ENCODE measurements at regions not wholly inside any gene's neighbourhood (a gene's known extent, or its start where the extent isn't known, plus 50 kb on each side); places are given as distances from the start of the nearest gene placed in this dataset.
"Not testable (repeated sequence)": the region's sequence is repeated elsewhere in the genome, so short reads cannot be mapped to it uniquely, and the experiment has no call there.

DNA sequence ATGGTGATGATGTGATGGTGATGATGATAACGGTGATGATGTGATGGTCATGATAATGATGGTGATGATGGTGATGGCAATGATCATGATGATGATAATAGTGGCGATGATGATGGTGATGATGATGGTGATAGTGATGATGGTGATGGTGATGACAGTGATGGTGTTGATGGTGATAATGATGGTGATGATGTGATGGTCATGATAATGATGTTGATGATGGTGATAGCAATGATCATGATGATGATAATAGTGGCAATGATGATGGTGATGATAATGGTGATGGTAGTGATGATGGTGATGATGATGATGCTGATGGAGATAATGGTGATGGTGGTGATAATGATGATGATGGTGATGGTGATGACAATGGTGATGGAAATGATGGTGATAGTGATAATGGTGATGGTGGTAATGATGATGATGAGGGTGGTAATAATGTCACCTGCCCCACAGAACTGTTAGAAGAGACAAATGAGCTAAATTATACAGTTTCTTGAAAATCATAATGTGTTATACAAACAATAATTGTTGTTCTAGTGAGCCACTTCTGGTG lies 289.9 kb downstream of the ASMT start:
- DNase-seq (no peak), ATAC-seq (ENCODE audit: low FRiP score) (no peak)
- Histone ChIP-seq H3K27ac (ENCODE audit: low read depth in 1 of 2, low read length in 2 of 2) (no peak overlapping the region), H3K27me3 (ENCODE audit: control insufficient read depth in 1 of 2, insufficient read depth in 2 of 2, low read length in 1 of 2) (no peaks in the 10 kb centered on the region), H3K4me1 (ENCODE audit: control insufficient read depth in 1 of 2, insufficient read depth in 2 of 2, low read length in 2 of 2) (no peaks in the 10 kb centered on the region), H3K9me3 (ENCODE audit: control insufficient read depth, low read length) (peaks cover 7% of the 10 kb centered on the region), H3K4me3 (ENCODE audit: low read length in 2 of 2) (no peak overlapping the region), H3K36me3 (ENCODE audit: control insufficient read depth in 1 of 2, insufficient read depth in 2 of 2, low read length in 1 of 2) (no peaks in the 10 kb centered on the region)
- WGBS, 2 donors: 96 to 97% methylated on average over 2 of the region's 2 CpGs
- intact Hi-C loops (cut with DNase I): no loop called here

- H3K27ac ChIP-seq (ENCODE audit: low read depth in 1 of 2, low read length in 2 of 2): no peak overlapping the region
- no peaks in the 10 kb centered on the region for H3K27me3 ChIP-seq (ENCODE audit: control insufficient read depth in 1 of 2, insufficient read depth in 2 of 2, low read length in 1 of 2)
- peaks cover 7% of the 10 kb centered on the region for H3K9me3 ChIP-seq (ENCODE audit: control insufficient read depth, low read length)
- no peaks in the 10 kb centered on the region for H3K4me1 ChIP-seq (ENCODE audit: control insufficient read depth in 1 of 2, insufficient read depth in 2 of 2, low read length in 2 of 2)
- intact Hi-C loops (cut with DNase I): no loop called here
- ATAC-seq (ENCODE audit: low FRiP score) (no peak), DNase-seq (no peak)
- no peak overlapping the region for H3K4me3 ChIP-seq (ENCODE audit: low read length in 2 of 2)
- no peaks in the 10 kb centered on the region for H3K36me3 ChIP-seq (ENCODE audit: control insufficient read depth in 1 of 2, insufficient read depth in 2 of 2, low read length in 1 of 2)
These were observed 291.2 kb downstream of the ASMT start for GRCh38 chrX:1906028-1906427.

GRCh38 chrX:1908996-1909395 lies 294.1 kb downstream of the ASMT start:
- H3K27ac ChIP-seq (ENCODE audit: low read depth in 1 of 2, low read length in 2 of 2); H3K4me3 ChIP-seq (ENCODE audit: low read length in 2 of 2); H3K27me3 ChIP-seq (ENCODE audit: control insufficient read depth in 1 of 2, insufficient read depth in 2 of 2, low read length in 1 of 2); H3K4me1 ChIP-seq (ENCODE audit: control insufficient read depth in 1 of 2, insufficient read depth in 2 of 2, low read length in 2 of 2); H3K36me3 ChIP-seq (ENCODE audit: control insufficient read depth in 1 of 2, insufficient read depth in 2 of 2, low read length in 1 of 2); DNase-seq; H3K9me3 ChIP-seq (ENCODE audit: control insufficient read depth, low read length); ATAC-seq (ENCODE audit: low FRiP score); intact Hi-C loops (cut with DNase I): not testable (repeated sequence)
- WGBS, 2 donors: 94 to 95% methylated on average over 12 of the region's 12 CpGs

DNA sequence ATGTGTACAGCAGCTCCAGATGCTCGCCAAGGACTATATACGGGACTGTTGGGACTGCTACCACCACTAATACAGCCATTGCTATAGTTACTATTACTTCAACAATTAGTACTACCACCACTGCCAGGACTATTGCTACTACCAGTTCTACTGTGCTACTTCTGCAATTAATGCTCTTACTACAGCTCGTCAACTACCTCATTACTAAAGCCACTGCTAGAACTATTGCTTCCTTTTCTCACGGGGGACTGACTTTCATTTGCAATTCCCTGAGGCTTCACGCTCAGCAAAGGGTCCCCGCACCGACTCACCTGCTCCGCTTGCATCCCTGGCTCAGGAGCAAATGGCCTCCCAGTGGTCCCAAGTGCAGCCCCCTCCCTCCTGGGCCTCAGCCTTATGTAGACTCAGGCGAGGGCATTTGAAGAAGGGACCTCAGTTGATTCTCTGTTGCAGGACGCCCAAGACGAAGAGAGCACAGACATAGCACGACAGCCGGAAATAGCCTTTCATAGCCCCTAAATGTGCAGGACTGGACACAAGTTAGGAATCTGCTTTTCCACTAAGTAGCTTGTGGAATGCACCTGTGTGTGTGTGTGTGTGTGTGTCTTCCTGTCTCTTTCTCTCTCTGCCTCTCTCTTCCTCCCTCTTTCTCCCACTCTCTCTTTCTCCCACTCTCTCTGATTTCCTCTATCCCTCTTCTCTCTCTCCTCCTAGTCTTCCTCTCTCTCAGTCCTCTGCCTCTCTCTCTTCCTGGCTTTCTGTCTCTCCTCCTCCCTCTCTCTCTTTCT lies 294.8 kb downstream of the ASMT start:
- intact Hi-C loops (cut with DNase I): no loop called here
- WGBS, 2 donors: 43 to 56% methylated on average over 13 of the region's 13 CpGs
- Histone ChIP-seq H3K4me3 (ENCODE audit: low read length in 2 of 2) (no peak overlapping the region), H3K36me3 (ENCODE audit: control insufficient read depth in 1 of 2, insufficient read depth in 2 of 2, low read length in 1 of 2) (no peaks in the 10 kb centered on the region), H3K4me1 (ENCODE audit: control insufficient read depth in 1 of 2, insufficient read depth in 2 of 2, low read length in 2 of 2) (no peaks in the 10 kb centered on the region), H3K27me3 (ENCODE audit: control insufficient read depth in 1 of 2, insufficient read depth in 2 of 2, low read length in 1 of 2) (no peaks in the 10 kb centered on the region), H3K9me3 (ENCODE audit: control insufficient read depth, low read length) (peaks cover 3% of the 10 kb centered on the region), H3K27ac (ENCODE audit: low read depth in 1 of 2, low read length in 2 of 2) (no peak overlapping the region)
- no peak for ATAC-seq (ENCODE audit: low FRiP score)
- DNase-seq: no peak

GRCh38 chrX:1910207-1910470 lies 295.3 kb downstream of the ASMT start:
- ATAC-seq (ENCODE audit: low FRiP score) (no peak), DNase-seq (no peak)
- Histone ChIP-seq H3K9me3 (ENCODE audit: control insufficient read depth, low read length) (peaks cover 2% of the 10 kb centered on the region), H3K4me1 (ENCODE audit: control insufficient read depth in 1 of 2, insufficient read depth in 2 of 2, low read length in 2 of 2) (no peaks in the 10 kb centered on the region), H3K36me3 (ENCODE audit: control insufficient read depth in 1 of 2, insufficient read depth in 2 of 2, low read length in 1 of 2) (no peaks in the 10 kb centered on the region), H3K4me3 (ENCODE audit: low read length in 2 of 2) (no peak overlapping the region), H3K27ac (ENCODE audit: low read depth in 1 of 2, low read length in 2 of 2) (no peak overlapping the region), H3K27me3 (ENCODE audit: control insufficient read depth in 1 of 2, insufficient read depth in 2 of 2, low read length in 1 of 2) (no peaks in the 10 kb centered on the region)
- 77 to 82% methylated on average over 2 of the region's 2 CpGs for WGBS, 2 donors
- intact Hi-C loops (cut with DNase I): no loop called here

GRCh38 chrX:1911401-1912128 lies 296.7 kb downstream of the ASMT start:
- no peak overlapping the region for H3K27ac ChIP-seq (ENCODE audit: low read depth in 1 of 2, low read length in 2 of 2)
- peaks cover under 1% of the 10 kb centered on the region for H3K9me3 ChIP-seq (ENCODE audit: control insufficient read depth, low read length)
- no peak overlapping the region for H3K4me3 ChIP-seq (ENCODE audit: low read length in 2 of 2)
- no peaks in the 10 kb centered on the region for H3K36me3 ChIP-seq (ENCODE audit: control insufficient read depth in 1 of 2, insufficient read depth in 2 of 2, low read length in 1 of 2)
- WGBS, 2 donors: 29 to 39% methylated on average over 5 of the region's 5 CpGs
- H3K27me3 ChIP-seq (ENCODE audit: control insufficient read depth in 1 of 2, insufficient read depth in 2 of 2, low read length in 1 of 2): no peaks in the 10 kb centered on the region
- no peak for ATAC-seq (ENCODE audit: low FRiP score)
- DNase-seq: no peak
- H3K4me1 ChIP-seq (ENCODE audit: control insufficient read depth in 1 of 2, insufficient read depth in 2 of 2, low read length in 2 of 2): no peaks in the 10 kb centered on the region
- intact Hi-C loops (cut with DNase I): no loop called here

GRCh38 chrX:1912193-1912592 lies 297.3 kb downstream of the ASMT start:
- no peaks in the 10 kb centered on the region for H3K4me1 ChIP-seq (ENCODE audit: control insufficient read depth in 1 of 2, insufficient read depth in 2 of 2, low read length in 2 of 2)
- H3K27me3 ChIP-seq (ENCODE audit: control insufficient read depth in 1 of 2, insufficient read depth in 2 of 2, low read length in 1 of 2): no peaks in the 10 kb centered on the region
- H3K9me3 ChIP-seq (ENCODE audit: control insufficient read depth, low read length): no peaks in the 10 kb centered on the region
- 81 to 82% methylated on average over 10 of the region's 10 CpGs for WGBS, 2 donors
- intact Hi-C loops (cut with DNase I): no loop called here
- ATAC-seq (ENCODE audit: low FRiP score) (no peak), DNase-seq (no peak)
- no peak overlapping the region for H3K4me3 ChIP-seq (ENCODE audit: low read length in 2 of 2)
- no peak overlapping the region for H3K27ac ChIP-seq (ENCODE audit: low read depth in 1 of 2, low read length in 2 of 2)
- H3K36me3 ChIP-seq (ENCODE audit: control insufficient read depth in 1 of 2, insufficient read depth in 2 of 2, low read length in 1 of 2): no peaks in the 10 kb centered on the region

GRCh38 chrX:1914606-1915365 lies 299.9 kb downstream of the ASMT start:
- Histone ChIP-seq H3K4me1 (ENCODE audit: control insufficient read depth in 1 of 2, insufficient read depth in 2 of 2, low read length in 2 of 2) (no peaks in the 10 kb centered on the region), H3K36me3 (ENCODE audit: control insufficient read depth in 1 of 2, insufficient read depth in 2 of 2, low read length in 1 of 2) (no peaks in the 10 kb centered on the region), H3K9me3 (ENCODE audit: control insufficient read depth, low read length) (no peaks in the 10 kb centered on the region), H3K27me3 (ENCODE audit: control insufficient read depth in 1 of 2, insufficient read depth in 2 of 2, low read length in 1 of 2) (no peaks in the 10 kb centered on the region), H3K27ac (ENCODE audit: low read depth in 1 of 2, low read length in 2 of 2) (no peak overlapping the region), H3K4me3 (ENCODE audit: low read length in 2 of 2) (no peak overlapping the region)
- no peak for ATAC-seq (ENCODE audit: low FRiP score)
- intact Hi-C loops (cut with DNase I): no loop called here
- DNase-seq: no peak
- 74 to 79% methylated on average over 23 of the region's 23 CpGs for WGBS, 2 donors

Measured in aorta (tissue), 5 donors.